A549 (cell line): ENCODE measurements at regions not wholly inside any gene's neighbourhood (a gene's known extent, or its start where the extent isn't known, plus 50 kb on each side); places are given as distances from the start of the nearest gene placed in this dataset.

Experiments used
- CEBPB ChIP-seq, 2 experiments: fragments of >200 bp in 1 of 2; sonication (Bioruptor Twin) in 1 of 2; formaldehyde crosslinking in 1 of 2; IDR thresholded peaks; 2 replicates each; pipeline ENCODE4 v1.6.1; 2012 to 2016
- EP300 ChIP-seq, 2 experiments: fragments of >200 bp; sonication (Bioruptor Twin); formaldehyde crosslinking; IDR thresholded peaks; 2 replicates in 1 of 2; 3 replicates in 1 of 2; pipeline ENCODE4 v1.6.1; 2016 to 2017
- JUN ChIP-seq, 2 experiments: fragments of >200 bp; sonication (Bioruptor Twin); formaldehyde crosslinking; IDR thresholded peaks; 2 replicates in 1 of 2; 3 replicates in 1 of 2; pipeline ENCODE4 v1.6.1; 2016 to 2017
- MAX ChIP-seq: IDR thresholded peaks from 2 replicates; pipeline ENCODE4 v1.6.1; 2012
- POLR2A ChIP-seq: IDR thresholded peaks from 2 replicates; pipeline ENCODE4 v1.6.1; 2012; ENCODE audit warnings: mild to moderate bottlenecking, low read length
- USF2 ChIP-seq: fragments of 450-650 bp; IDR thresholded peaks from 2 replicates; pipeline ENCODE4 v1.6.1; 2014; ENCODE audit warnings: antibody characterized with exemption
- TF ChIP-seq, protein P1 (sequence below): fragments of >200 bp; sonication (Bioruptor Twin); formaldehyde crosslinking; IDR thresholded peaks from 3 replicates; pipeline ENCODE4 v1.5.1; 2016
- TF ChIP-seq, protein P2 (sequence below): fragments of >200 bp; sonication (Bioruptor Twin); formaldehyde crosslinking; IDR thresholded peaks from 3 replicates; pipeline ENCODE4 v1.6.1; 2016

- no peak for TF ChIP-seq MAX
- no peak for TF ChIP-seq JUN (IDR thresholded peaks at IDR 0.05)
- TF ChIP-seq, protein P1, sequence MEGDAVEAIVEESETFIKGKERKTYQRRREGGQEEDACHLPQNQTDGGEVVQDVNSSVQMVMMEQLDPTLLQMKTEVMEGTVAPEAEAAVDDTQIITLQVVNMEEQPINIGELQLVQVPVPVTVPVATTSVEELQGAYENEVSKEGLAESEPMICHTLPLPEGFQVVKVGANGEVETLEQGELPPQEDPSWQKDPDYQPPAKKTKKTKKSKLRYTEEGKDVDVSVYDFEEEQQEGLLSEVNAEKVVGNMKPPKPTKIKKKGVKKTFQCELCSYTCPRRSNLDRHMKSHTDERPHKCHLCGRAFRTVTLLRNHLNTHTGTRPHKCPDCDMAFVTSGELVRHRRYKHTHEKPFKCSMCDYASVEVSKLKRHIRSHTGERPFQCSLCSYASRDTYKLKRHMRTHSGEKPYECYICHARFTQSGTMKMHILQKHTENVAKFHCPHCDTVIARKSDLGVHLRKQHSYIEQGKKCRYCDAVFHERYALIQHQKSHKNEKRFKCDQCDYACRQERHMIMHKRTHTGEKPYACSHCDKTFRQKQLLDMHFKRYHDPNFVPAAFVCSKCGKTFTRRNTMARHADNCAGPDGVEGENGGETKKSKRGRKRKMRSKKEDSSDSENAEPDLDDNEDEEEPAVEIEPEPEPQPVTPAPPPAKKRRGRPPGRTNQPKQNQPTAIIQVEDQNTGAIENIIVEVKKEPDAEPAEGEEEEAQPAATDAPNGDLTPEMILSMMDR, result no peak
- TF ChIP-seq POLR2A, result no peak
- TF ChIP-seq, protein P2, sequence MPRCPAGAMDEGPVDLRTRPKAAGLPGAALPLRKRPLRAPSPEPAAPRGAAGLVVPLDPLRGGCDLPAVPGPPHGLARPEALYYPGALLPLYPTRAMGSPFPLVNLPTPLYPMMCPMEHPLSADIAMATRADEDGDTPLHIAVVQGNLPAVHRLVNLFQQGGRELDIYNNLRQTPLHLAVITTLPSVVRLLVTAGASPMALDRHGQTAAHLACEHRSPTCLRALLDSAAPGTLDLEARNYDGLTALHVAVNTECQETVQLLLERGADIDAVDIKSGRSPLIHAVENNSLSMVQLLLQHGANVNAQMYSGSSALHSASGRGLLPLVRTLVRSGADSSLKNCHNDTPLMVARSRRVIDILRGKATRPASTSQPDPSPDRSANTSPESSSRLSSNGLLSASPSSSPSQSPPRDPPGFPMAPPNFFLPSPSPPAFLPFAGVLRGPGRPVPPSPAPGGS, result no peak
- TF ChIP-seq USF2, result no peak
- no peak for TF ChIP-seq CEBPB (IDR thresholded peaks at IDR 0.05)
- no peak for TF ChIP-seq EP300 (IDR thresholded peaks at IDR 0.05)
Observed at GRCh38 chr18:68500556-68500955, 214.4 kb downstream of the TMX3 start.
